BE2C (cell line): ENCODE measurements at regions not wholly inside any gene's neighbourhood (a gene's known extent, or its start where the extent isn't known, plus 50 kb on each side); places are given as distances from the start of the nearest gene placed in this dataset.

ENCODE experiments used
- DNase-seq: peaks from one replicate; pipeline ENCODE4 v3.0.0-alpha.2; 2020
- H3K27me3 ChIP-seq: fragments of 250-450 bp; sonication (Bioruptor Pico); 2 replicates; pipeline ENCODE4 v1.5.1; 2020; ENCODE audit warnings: mild to moderate bottlenecking
- H3K36me3 ChIP-seq: fragments of 250-450 bp; sonication (Bioruptor Pico); 2 replicates; pipeline ENCODE4 v1.5.1; 2020; ENCODE audit warnings: mild to moderate bottlenecking
- H3K4me1 ChIP-seq: fragments of 250-450 bp; sonication (Bioruptor Pico); 2 replicates; pipeline ENCODE4 v1.5.1; 2020
- H3K4me3 ChIP-seq: 2 replicates; pipeline ENCODE4 v1.5.1; 2011; ENCODE audit warnings: low read depth, low read length
- H3K9me3 ChIP-seq: fragments of 250-450 bp; sonication (Bioruptor Pico); 2 replicates; pipeline ENCODE4 v1.5.1; 2020
- TF ChIP-seq, protein P1 (sequence below): IDR thresholded peaks from 2 replicates; pipeline ENCODE4 v1.5.1; 2012; ENCODE audit warnings: mild to moderate bottlenecking, low read depth, low read length

DNA sequence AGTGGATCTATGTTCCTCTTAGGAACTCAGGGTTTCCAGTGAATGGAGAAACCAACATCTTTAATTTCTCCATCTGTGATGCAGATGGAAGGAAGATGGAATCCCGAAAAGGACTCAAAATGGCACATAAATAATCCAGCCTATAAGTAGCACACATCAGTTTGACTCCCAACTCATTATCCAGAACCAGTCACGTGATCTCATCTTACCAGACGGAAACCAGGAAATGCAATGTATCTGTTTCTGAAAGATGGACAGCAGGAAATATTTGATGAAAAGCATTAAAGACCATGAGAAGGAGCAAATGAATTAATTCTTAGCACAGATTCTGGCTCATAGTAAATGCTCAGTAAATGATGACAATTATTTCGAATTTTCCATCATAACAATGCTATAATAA lies 443.1 kb upstream of the FMR1 start:
- TF ChIP-seq, protein P1, sequence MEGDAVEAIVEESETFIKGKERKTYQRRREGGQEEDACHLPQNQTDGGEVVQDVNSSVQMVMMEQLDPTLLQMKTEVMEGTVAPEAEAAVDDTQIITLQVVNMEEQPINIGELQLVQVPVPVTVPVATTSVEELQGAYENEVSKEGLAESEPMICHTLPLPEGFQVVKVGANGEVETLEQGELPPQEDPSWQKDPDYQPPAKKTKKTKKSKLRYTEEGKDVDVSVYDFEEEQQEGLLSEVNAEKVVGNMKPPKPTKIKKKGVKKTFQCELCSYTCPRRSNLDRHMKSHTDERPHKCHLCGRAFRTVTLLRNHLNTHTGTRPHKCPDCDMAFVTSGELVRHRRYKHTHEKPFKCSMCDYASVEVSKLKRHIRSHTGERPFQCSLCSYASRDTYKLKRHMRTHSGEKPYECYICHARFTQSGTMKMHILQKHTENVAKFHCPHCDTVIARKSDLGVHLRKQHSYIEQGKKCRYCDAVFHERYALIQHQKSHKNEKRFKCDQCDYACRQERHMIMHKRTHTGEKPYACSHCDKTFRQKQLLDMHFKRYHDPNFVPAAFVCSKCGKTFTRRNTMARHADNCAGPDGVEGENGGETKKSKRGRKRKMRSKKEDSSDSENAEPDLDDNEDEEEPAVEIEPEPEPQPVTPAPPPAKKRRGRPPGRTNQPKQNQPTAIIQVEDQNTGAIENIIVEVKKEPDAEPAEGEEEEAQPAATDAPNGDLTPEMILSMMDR: no peak
- DNase-seq: no peak
- no peaks in the 10 kb centered on the region for H3K36me3 ChIP-seq
- no peak overlapping the region for H3K4me3 ChIP-seq
- H3K27me3 ChIP-seq: no peaks in the 10 kb centered on the region
- H3K9me3 ChIP-seq: no peaks in the 10 kb centered on the region
- no peaks in the 10 kb centered on the region for H3K4me1 ChIP-seq

- H3K36me3 ChIP-seq: no peaks in the 10 kb centered on the region
- DNase-seq: no peak
- no peaks in the 10 kb centered on the region for H3K9me3 ChIP-seq
- H3K4me3 ChIP-seq: no peak overlapping the region
- no peaks in the 10 kb centered on the region for H3K4me1 ChIP-seq
- TF ChIP-seq, protein P1: peak; percentile 14
- no peaks in the 10 kb centered on the region for H3K27me3 ChIP-seq
Measured at GRCh38 chrX:147476008-147476407, 435.7 kb upstream of the FMR1 start.

DNA sequence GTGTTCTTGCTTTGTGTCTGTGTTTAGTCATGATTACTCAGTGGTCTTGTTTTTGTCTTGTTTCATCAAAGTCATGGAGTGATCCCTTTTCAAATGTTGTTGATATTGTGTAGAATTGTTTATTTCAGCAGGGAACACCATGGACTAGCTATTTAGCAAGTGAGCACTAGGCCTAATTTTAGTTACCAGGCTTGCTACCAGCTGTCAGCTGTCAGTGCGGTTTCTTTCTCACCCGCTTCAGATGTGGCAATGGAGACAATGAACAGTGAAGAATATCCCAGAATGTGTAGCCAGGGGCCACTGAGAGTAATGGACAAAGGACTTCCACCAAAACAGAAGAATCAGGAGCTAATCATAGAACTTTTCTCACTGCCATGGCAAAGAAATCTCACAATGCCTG lies 432.8 kb upstream of the FMR1 start:
- DNase-seq: no peak
- no peaks in the 10 kb centered on the region for H3K9me3 ChIP-seq
- no peaks in the 10 kb centered on the region for H3K36me3 ChIP-seq
- no peaks in the 10 kb centered on the region for H3K4me1 ChIP-seq
- H3K27me3 ChIP-seq: no peaks in the 10 kb centered on the region
- TF ChIP-seq, protein P1: no peak
- H3K4me3 ChIP-seq: no peak overlapping the region

- Histone ChIP-seq H3K27me3 (no peaks in the 10 kb centered on the region), H3K36me3 (no peaks in the 10 kb centered on the region), H3K4me3 (no peak overlapping the region), H3K9me3 (no peaks in the 10 kb centered on the region), H3K4me1 (no peaks in the 10 kb centered on the region)
- TF ChIP-seq, protein P1: no peak
- no peak for DNase-seq
Measured at GRCh38 chrX:147485207-147485606, 426.5 kb upstream of the FMR1 start.

GRCh38 chrX:147494365-147494764 lies 417.4 kb upstream of the FMR1 start:
- Histone ChIP-seq H3K4me1 (no peaks in the 10 kb centered on the region), H3K4me3 (no peak overlapping the region), H3K36me3 (no peaks in the 10 kb centered on the region), H3K9me3 (no peaks in the 10 kb centered on the region), H3K27me3 (no peaks in the 10 kb centered on the region)
- TF ChIP-seq, protein P1: no peak
- DNase-seq: no peak

DNA sequence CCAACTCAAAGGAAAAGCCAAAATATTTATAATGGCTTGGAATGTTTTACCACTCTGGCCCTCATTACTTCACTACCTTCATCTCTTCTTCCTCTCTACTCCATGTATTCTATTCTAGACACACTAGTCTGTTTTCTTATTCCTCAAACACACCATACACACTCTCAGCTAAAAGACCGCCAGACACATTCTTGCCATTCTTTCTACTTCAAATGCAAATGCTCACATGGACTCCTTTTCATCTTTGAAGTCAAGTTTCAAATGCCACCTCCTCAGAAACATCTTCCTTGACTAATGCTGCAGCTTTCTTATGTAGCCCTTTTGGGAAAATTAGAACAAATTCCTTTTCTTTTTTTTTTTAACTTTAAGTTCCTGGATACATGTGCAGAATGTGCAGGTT lies 412.9 kb upstream of the FMR1 start:
- H3K27me3 ChIP-seq: no peaks in the 10 kb centered on the region
- H3K36me3 ChIP-seq: no peaks in the 10 kb centered on the region
- no peaks in the 10 kb centered on the region for H3K9me3 ChIP-seq
- no peaks in the 10 kb centered on the region for H3K4me1 ChIP-seq
- no peak overlapping the region for H3K4me3 ChIP-seq
- DNase-seq: no peak
- TF ChIP-seq, protein P1: no peak
